ENCODE measurements at regions not wholly inside any gene's neighbourhood (a gene's known extent, or its start where the extent isn't known, plus 50 kb on each side); places are given as distances from the start of the nearest gene placed in this dataset.
"Not testable (repeated sequence)": the region's sequence is repeated elsewhere in the genome, so short reads cannot be mapped to it uniquely, and the experiment has no call there.

DNA sequence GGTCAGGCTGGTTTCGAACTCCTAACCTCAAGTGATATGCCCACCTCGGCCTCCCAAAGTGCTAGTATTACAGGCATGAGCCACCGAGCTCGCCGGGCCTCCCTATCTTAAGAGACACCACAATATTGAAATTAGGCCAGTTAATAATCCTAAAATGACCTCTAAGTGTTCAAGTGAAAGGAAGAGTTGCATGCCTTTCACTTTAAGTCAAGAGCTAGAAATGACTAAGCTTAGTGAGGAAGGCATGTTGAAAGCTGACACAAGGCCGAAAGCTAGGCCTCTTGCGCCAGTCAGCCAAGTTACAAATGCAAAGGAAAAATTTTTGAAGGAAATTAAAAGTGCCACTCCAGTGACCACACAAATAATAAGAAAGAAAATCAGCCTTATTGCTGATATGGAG lies 144.5 kb upstream of the FNDC3A start:
- no peaks in the 10 kb centered on the region for H3K4me1 ChIP-seq
- H3K36me3 ChIP-seq = no peaks in the 10 kb centered on the region
- no peak overlapping the region for H3K4me3 ChIP-seq
- WGBS (ENCODE audit: insufficient coverage, low coverage, low lambda C conversion rate, missing lambda C conversion rate) = 74% methylated on average over 5 of the region's 7 CpGs
- intact Hi-C loops (cut with DNase I) = no loop called here
- DNase-seq (no peak), ATAC-seq (no peak)
- H3K27me3 ChIP-seq = no peaks in the 10 kb centered on the region
- no peaks in the 10 kb centered on the region for H3K9me3 ChIP-seq
- no peak overlapping the region for H3K27ac ChIP-seq
- TF ChIP-seq CTCF (IDR thresholded peaks at IDR 0.05) (no peak), POLR2A (IDR thresholded peaks at IDR 0.05) (no peak)

DNA sequence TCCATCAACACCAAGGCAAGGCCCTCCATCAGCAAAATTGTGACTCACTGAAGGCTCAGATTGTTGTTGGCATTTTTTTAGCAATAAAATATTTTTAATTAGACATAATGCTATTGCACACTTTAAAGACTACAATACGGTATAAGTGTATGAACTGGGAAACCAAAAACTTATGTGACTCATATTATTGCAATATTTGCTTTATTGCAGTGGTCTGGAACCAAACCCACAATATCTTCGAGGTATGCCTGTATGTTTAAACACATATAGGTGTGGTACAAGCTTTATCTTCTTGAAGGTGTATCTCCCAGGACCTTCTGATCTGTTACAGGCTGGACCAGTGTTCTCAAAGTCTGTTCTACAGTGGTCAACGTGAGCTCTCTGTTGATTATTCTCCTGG lies 142.3 kb upstream of the FNDC3A start:
- Histone ChIP-seq H3K36me3 (no peaks in the 10 kb centered on the region), H3K27ac (no peak overlapping the region), H3K4me1 (no peaks in the 10 kb centered on the region), H3K9me3 (no peaks in the 10 kb centered on the region), H3K4me3 (no peak overlapping the region), H3K27me3 (no peaks in the 10 kb centered on the region)
- intact Hi-C loops (cut with DNase I) = no loop called here
- 70% methylated on average over 3 of the region's 3 CpGs for WGBS (ENCODE audit: insufficient coverage, low coverage, low lambda C conversion rate, missing lambda C conversion rate)
- no peak for ATAC-seq
- no peak for TF ChIP-seq POLR2A (IDR thresholded peaks at IDR 0.05)
- no peak for TF ChIP-seq CTCF (IDR thresholded peaks at IDR 0.05)
- DNase-seq = no peak

DNA sequence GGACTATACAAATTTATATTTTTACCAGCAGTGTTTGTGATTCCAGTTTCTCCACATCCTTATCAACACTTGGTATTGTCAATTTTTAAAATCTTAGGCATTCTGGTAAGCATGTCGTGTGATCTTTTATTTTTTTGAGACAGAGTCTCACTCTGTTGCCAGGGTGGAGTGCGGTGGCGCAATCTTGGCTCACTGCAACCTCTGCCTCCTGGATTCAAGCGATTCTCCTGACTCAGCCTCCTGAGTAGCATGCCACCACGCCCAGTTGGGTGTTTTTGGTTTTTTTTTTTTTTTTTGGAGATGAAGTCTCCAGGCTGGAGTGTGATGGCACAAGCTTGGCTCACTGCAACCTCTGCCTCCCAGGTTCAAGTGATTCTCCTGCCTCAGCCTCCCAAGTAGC lies 140.4 kb upstream of the FNDC3A start:
- H3K9me3 ChIP-seq; H3K27ac ChIP-seq; DNase-seq; H3K36me3 ChIP-seq; H3K4me3 ChIP-seq; H3K4me1 ChIP-seq; intact Hi-C loops (cut with DNase I); H3K27me3 ChIP-seq; ATAC-seq: not testable (repeated sequence)
- 86% methylated on average over 5 of the region's 5 CpGs for WGBS (ENCODE audit: insufficient coverage, low coverage, low lambda C conversion rate, missing lambda C conversion rate)

DNA sequence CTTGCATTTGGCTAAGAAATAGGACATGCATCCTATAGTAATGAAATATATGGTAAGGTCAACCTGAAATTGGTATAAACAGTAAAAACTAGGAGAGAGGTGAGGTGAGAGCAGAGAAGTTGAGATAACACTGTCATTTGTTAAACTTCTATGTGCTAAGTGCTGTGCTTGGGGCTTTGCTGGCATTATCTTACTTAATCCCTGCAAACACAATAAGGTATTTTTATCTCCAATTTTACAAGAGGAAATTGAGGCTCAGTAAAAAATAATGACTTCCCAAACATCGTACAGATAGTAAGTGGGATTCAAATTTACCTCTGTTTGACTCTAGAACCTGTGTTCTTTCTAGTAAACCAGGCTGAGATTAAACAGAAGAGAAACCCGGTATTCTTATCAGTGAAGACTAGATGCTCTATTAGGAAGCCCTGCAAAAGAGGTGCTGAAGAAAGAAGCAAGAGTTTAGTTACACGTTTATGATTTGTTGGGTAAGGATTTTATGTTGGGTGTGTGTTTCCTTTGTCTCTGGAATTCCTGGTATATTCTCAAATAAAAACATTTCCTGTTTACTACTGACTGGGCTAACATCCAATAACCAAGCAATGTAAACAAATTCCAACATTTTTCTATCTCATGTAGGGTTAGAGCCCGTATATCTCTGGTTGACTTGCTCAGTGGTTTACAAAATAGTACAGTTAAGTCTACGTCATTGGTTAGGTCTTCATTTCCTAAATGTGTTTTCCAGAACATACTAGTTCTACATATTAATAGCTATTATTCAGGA lies 137.3 kb upstream of the FNDC3A start:
- Histone ChIP-seq H3K4me3 (no peak overlapping the region), H3K4me1 (peaks cover 0 to 6% (median 2%) of the 10 kb centered on the region in 4 donors), H3K27me3 (no peaks in the 10 kb centered on the region), H3K36me3 (no peaks in the 10 kb centered on the region), H3K27ac (no peak overlapping the region), H3K9me3 (no peaks in the 10 kb centered on the region)
- DNase-seq (no peak), ATAC-seq (peak in 2 of 4 donors; percentile 36 to 38)
- intact Hi-C loops (cut with DNase I) = no loop called here
- WGBS (ENCODE audit: insufficient coverage, low coverage, low lambda C conversion rate, missing lambda C conversion rate) = 42% methylated on average over 5 of the region's 5 CpGs
- TF ChIP-seq POLR2A (IDR thresholded peaks at IDR 0.05) = no peak
- TF ChIP-seq CTCF (IDR thresholded peaks at IDR 0.05) = no peak

- intact Hi-C loops (cut with DNase I) = no loop called here
- ATAC-seq (no peak), DNase-seq (no peak)
- TF ChIP-seq POLR2A (IDR thresholded peaks at IDR 0.05) = no peak
- no peak for TF ChIP-seq CTCF (IDR thresholded peaks at IDR 0.05)
- no peaks in the 10 kb centered on the region for H3K36me3 ChIP-seq
- H3K27me3 ChIP-seq = no peaks in the 10 kb centered on the region
- H3K9me3 ChIP-seq = no peaks in the 10 kb centered on the region
- H3K27ac ChIP-seq = no peak overlapping the region
- 63% methylated on average over 3 of the region's 3 CpGs for WGBS (ENCODE audit: insufficient coverage, low coverage, low lambda C conversion rate, missing lambda C conversion rate)
- H3K4me3 ChIP-seq = no peak overlapping the region
- peaks cover 0 to 12% (median 3%) of the 10 kb centered on the region in 4 donors for H3K4me1 ChIP-seq
Observed at GRCh38 chr13:48839171-48839570, 136.5 kb upstream of the FNDC3A start.

All from right lobe of liver (tissue), 6 donors.